ENCODE measurements at regions not wholly inside any gene's neighbourhood (a gene's known extent, or its start where the extent isn't known, plus 50 kb on each side); places are given as distances from the start of the nearest gene placed in this dataset.

DNA sequence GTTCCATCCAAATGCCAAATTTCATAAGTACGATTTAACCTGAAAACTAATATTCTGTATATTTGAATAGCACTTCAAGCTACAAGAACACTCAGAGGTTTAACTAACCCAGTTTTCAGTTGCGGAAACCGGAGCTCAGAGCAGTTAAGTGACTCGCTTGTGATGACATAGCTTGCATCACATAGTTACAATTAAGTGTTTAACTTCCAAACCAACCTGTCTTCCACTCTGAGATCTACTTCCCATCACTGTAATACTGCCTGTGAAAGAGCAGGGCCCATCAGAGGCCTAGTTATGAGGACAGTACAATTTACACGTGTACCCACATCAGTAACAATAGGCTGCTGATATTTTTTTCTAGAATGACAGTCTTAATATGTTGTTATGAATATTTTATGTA, 120.3 kb downstream of the MAD2L1 start:
- Histone ChIP-seq H3K9me3 (ENCODE audit: control insufficient read depth in 4 of 4, insufficient read depth in 3 of 4, low read length in 3 of 4) (no peaks in the 10 kb centered on the region), H3K4me3 (no peak overlapping the region), H3K36me3 (ENCODE audit: control insufficient read depth in 4 of 4, insufficient read depth in 4 of 4, low read length in 4 of 4) (no peaks in the 10 kb centered on the region), H3K9ac (ENCODE audit: insufficient read depth in 1 of 2, low read length in 2 of 2) (no peak overlapping the region), H3K27ac (ENCODE audit: low read depth in 1 of 2, low read length in 1 of 2) (no peak overlapping the region), H3K27me3 (ENCODE audit: control insufficient read depth in 3 of 3, insufficient read depth in 3 of 3, low read length in 2 of 3) (no peaks in the 10 kb centered on the region), H3K4me1 (ENCODE audit: control insufficient read depth in 5 of 5, insufficient read depth in 5 of 5, low read length in 5 of 5) (peaks cover 0 to 3% (median 0%) of the 10 kb centered on the region in 5 donors)
- 53 to 75% methylated on average over 5 of the region's 5 CpGs for WGBS, 2 donors
- TF ChIP-seq, protein P1, sequence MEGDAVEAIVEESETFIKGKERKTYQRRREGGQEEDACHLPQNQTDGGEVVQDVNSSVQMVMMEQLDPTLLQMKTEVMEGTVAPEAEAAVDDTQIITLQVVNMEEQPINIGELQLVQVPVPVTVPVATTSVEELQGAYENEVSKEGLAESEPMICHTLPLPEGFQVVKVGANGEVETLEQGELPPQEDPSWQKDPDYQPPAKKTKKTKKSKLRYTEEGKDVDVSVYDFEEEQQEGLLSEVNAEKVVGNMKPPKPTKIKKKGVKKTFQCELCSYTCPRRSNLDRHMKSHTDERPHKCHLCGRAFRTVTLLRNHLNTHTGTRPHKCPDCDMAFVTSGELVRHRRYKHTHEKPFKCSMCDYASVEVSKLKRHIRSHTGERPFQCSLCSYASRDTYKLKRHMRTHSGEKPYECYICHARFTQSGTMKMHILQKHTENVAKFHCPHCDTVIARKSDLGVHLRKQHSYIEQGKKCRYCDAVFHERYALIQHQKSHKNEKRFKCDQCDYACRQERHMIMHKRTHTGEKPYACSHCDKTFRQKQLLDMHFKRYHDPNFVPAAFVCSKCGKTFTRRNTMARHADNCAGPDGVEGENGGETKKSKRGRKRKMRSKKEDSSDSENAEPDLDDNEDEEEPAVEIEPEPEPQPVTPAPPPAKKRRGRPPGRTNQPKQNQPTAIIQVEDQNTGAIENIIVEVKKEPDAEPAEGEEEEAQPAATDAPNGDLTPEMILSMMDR (IDR thresholded peaks at IDR 0.05; ENCODE audit: control extremely low read depth, extremely low read depth) = no peak
- ATAC-seq (ENCODE audit: insufficient read depth, low FRiP score) = no peak
- DNase-seq = peak in 2 of 3 donors; percentile 6 to 31

DNA sequence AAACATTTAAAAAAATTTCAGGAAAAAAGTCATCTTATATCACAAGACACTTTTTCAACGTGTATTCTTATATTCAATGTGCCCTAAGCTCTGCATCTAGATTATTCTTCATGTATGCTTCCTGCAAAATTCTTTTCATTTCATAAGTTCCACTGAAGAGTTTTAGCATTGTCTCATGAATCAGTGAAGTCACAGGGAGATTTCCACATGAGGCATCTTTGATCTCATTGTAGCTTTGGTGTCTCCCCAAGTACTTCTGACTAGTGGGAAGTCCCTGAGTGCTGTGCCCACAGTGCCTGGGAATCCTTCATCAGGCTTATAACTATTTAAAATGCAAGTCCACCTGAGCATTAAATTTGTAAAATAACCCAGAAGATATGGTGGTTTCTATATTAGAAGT, 123.8 kb downstream of the MAD2L1 start:
- Histone ChIP-seq H3K27me3 (ENCODE audit: control insufficient read depth in 3 of 3, insufficient read depth in 3 of 3, low read length in 2 of 3) (no peaks in the 10 kb centered on the region), H3K27ac (ENCODE audit: low read depth in 1 of 2, low read length in 1 of 2) (peak overlapping the region in 1 of 2 donors; percentile 21), H3K4me1 (ENCODE audit: control insufficient read depth in 5 of 5, insufficient read depth in 5 of 5, low read length in 5 of 5) (peaks cover 0 to 7% (median 0%) of the 10 kb centered on the region in 5 donors), H3K9me3 (ENCODE audit: control insufficient read depth in 4 of 4, insufficient read depth in 3 of 4, low read length in 3 of 4) (no peaks in the 10 kb centered on the region), H3K4me3 (no peak overlapping the region), H3K36me3 (ENCODE audit: control insufficient read depth in 4 of 4, insufficient read depth in 4 of 4, low read length in 4 of 4) (no peaks in the 10 kb centered on the region), H3K9ac (ENCODE audit: insufficient read depth in 1 of 2, low read length in 2 of 2) (no peak overlapping the region)
- DNase-seq = no peak
- TF ChIP-seq, protein P1 (IDR thresholded peaks at IDR 0.05; ENCODE audit: control extremely low read depth, extremely low read depth) = no peak
- ATAC-seq (ENCODE audit: insufficient read depth, low FRiP score) = no peak
- WGBS, 2 donors = 73 to 84% methylated on average over 1 of the region's 1 CpG

DNA sequence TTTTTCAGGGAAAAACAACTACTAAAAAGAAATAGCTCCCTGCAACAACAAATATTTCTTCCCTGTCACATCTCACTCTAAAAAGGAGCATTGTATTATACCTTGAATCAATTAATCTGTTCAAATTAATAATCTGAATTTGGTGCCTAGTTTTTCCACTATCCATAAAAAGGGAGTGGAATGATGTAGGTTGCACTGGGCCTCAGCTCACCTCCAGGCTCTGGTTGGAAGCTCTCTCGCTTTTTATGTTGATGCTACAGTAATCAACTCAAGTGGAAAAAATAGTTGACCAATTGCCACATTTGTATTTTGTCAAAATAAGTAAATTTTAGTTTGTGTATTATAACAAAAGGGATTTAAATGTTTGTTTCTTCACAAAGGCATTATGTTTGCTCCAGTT, 126.1 kb downstream of the MAD2L1 start:
- no peak overlapping the region for H3K9ac ChIP-seq (ENCODE audit: insufficient read depth in 1 of 2, low read length in 2 of 2)
- H3K27me3 ChIP-seq (ENCODE audit: control insufficient read depth in 3 of 3, insufficient read depth in 3 of 3, low read length in 2 of 3) = no peaks in the 10 kb centered on the region
- TF ChIP-seq, protein P1 (IDR thresholded peaks at IDR 0.05; ENCODE audit: control extremely low read depth, extremely low read depth) = no peak
- peaks cover 0 to 3% (median 0%) of the 10 kb centered on the region in 5 donors for H3K4me1 ChIP-seq (ENCODE audit: control insufficient read depth in 5 of 5, insufficient read depth in 5 of 5, low read length in 5 of 5)
- no peaks in the 10 kb centered on the region for H3K36me3 ChIP-seq (ENCODE audit: control insufficient read depth in 4 of 4, insufficient read depth in 4 of 4, low read length in 4 of 4)
- WGBS, 2 donors = 84 to 94% methylated on average over 1 of the region's 1 CpG
- peak overlapping the region in 1 of 2 donors; percentile 21 for H3K27ac ChIP-seq (ENCODE audit: low read depth in 1 of 2, low read length in 1 of 2)
- DNase-seq = no peak
- no peaks in the 10 kb centered on the region for H3K9me3 ChIP-seq (ENCODE audit: control insufficient read depth in 4 of 4, insufficient read depth in 3 of 4, low read length in 3 of 4)
- ATAC-seq (ENCODE audit: insufficient read depth, low FRiP score) = no peak
- no peak overlapping the region for H3K4me3 ChIP-seq
